M059J (cell line): ENCODE measurements at regions not wholly inside any gene's neighbourhood (a gene's known extent, or its start where the extent isn't known, plus 50 kb on each side); places are given as distances from the start of the nearest gene placed in this dataset.
"Not testable (repeated sequence)": the region's sequence is repeated elsewhere in the genome, so short reads cannot be mapped to it uniquely, and the experiment has no call there.

ENCODE experiments used
- DNase-seq: peaks from one replicate; pipeline ENCODE4 v3.0.0-alpha.2; 2012; ENCODE audit warnings: low read depth

DNA sequence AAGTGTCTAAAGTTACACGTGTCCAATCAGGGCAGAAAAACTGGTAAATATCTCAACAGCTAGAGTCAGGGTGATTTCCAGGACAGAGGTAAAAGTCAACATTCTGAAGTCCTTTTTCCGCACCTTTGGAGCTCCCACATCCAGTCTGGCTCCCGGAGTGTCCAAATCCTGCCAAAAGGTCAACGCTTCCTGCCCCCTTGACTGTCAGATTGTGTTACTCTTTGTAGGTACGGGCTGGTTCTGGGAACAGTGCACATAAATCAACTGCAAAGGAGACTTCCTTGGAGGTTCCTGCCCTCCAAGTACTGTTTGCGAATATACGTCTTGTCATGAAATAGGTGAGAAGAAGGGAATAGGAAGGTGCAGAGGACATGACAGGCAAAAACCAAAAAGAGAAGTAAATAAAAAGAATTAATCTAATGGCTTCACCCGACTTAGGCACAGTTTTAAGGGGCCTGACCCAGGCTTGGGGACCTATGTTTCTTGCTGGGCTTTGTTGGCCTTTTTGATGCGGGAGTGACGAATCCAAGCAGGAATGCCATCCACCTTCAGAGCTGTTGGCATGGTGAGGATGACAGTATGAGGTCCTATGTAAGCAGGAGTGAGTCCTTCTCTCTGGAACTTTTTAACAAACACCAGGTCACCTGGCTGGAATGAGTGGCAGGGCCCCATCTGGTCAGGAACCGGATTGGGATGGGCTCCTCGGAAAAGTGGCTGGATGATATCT, 155.4 kb downstream of the TRIM27 start:
- DNase-seq = no peak

GRCh38 chr6:28769626-28770402, 154.0 kb downstream of the TRIM27 start:
- DNase-seq = peak; percentile 86

DNA sequence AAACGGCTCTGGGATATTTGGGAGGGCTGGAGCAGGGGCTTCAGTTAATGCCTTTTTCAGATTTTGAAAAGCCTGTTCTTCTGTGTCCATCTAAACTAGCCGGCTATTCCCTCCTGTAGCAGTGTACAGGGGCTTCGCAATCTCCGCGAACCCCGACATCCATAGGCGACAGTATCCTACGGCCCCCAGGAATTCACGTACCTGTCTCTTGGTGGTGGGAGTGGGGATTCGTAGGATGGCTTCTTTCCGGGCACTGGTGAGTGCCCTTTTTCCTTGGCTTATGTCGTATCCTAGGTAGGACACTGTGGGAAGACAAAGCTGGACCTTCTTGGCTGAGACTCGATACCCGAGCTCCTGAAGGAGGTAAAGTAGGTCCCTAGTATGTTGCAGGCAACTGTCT, 153.1 kb downstream of the TRIM27 start:
- DNase-seq = no peak

DNA sequence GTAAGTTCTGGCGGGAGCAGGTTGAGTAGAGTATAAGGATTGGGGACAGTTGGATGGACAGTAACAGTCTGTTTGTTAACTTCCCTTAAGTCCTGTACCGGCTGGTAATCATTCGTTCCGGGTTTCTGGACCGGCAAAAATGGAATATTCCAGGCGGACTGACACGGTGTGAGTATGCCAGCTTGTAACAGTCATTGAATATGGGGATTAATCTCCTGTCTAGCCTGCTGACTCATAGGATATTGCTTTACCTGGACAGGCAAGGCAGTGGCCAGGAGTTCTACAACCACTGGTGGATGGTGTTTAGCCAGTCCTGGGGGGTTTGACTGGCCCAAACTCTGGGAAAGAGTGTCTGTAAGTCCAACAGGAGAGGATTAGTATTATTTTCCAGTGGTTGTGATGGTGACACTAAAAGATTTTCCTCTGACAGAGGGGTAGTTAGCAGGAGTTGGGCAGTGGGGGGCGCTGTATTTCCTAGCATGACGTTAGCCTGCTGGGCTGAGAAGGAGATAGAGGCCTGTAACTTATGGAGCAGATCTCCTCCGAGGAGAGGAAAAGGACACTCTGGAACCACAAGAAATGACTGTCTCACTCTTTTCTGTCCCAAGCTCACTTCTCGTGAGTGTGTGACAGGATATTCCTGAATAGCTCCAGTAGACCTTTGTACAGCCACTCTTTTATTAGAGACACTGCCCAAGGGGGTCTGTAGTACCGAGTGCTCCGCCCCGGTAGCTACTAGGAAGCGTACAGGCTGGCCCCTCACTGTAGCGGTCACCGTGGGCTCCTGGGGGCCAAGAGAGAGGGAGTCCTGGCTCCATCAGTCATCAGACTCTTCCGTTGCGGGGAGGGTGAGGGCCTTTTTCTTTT, 152.2 kb downstream of the TRIM27 start:
- no peak for DNase-seq

DNA sequence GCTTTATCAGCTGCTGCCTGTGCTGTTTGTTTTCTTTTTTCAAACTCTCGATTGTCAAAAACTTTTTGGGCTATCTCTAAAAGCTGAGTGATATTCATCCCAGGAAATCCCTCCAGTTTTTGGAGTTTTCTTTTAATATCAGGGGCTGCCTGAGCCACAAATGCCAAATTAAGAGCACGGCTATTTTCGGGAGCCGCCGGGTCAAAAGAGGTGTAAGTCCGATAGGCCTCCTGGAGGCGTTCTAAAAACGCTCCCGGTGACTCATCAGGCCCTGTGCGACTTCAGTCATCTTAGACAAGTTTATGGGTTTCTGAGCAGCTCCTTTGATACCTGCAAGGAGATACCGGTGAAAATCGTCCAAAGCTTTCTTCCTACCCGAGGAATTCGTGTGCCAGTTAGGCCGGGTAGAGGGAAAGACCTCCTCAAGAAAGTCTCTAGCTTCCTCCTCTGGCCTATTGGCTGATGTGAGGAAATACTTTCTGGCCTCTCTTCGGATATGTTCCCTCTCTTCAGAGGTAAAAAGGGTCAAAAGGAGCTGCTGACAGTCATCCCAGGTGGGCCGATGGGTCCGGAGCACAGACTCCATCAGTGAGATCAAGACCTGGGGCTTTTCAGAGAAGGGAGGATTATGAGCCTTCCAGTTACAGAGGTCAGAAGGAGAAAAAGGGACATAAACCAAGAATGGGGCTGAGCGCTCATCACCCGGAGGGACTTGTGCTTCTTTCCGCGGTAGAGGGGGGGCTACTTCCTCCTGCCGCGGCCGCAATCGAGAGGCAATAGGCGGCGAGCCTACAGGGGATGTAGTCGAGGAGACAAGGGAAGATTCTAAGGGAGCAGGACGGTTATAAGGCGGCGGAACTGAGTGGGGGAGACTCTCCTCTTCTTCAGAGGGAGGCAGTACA, 151.1 kb downstream of the TRIM27 start:
- no peak for DNase-seq

- DNase-seq = no peak
These were observed 149.3 kb downstream of the TRIM27 start for GRCh38 chr6:28774292-28775051.

DNA sequence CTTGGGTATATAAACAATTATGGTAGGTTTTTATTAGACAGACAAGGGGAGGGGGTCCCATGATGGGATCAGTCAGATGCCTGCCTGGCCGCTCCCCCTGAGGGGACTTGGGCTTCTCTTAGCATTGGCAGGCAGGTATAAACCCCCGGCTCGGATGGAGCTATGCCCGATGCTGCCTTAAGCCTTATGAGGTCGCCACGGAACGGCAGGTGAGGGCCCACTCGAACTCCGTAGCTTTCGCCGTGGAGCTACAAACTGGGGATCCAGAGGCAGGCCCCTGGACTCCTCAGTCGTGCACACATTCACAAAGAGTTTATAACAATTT, 148.8 kb downstream of the TRIM27 start:
- no peak for DNase-seq

DNA sequence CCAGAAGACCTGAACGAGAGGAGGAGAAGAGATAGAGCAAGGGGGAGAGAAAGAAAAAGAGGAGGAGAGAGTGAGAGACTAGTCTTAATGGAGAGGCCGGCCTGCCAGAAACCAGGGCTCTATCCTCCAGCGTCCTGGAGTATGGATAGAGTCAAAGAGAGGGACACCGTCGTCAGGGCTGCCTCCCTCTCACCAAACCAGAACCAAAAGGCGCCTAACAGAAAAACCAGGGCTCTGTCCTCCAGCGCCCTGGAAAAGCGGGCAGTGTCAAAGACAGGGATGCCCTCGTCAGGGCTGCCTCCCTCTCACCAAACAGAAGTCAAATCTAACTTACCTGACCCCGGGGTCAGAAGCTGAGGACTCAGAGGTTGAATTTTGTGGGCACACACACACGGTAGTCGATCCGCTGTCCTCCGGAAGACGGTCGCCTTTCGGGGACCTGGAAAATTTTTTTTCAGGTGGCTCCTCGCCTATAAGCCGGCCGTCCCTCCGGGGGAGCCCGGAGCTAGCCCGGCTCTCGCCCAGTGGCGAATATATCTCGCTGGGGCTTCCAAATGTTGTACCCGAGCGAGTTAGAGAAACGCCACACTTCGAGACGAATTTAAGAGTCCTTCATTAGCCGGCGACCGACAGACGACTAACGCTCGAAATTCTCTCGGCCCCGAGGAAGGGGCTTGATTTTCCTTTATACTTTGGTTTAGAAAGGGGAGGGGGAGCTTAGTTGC, 148.2 kb downstream of the TRIM27 start:
- no peak for DNase-seq

DNA sequence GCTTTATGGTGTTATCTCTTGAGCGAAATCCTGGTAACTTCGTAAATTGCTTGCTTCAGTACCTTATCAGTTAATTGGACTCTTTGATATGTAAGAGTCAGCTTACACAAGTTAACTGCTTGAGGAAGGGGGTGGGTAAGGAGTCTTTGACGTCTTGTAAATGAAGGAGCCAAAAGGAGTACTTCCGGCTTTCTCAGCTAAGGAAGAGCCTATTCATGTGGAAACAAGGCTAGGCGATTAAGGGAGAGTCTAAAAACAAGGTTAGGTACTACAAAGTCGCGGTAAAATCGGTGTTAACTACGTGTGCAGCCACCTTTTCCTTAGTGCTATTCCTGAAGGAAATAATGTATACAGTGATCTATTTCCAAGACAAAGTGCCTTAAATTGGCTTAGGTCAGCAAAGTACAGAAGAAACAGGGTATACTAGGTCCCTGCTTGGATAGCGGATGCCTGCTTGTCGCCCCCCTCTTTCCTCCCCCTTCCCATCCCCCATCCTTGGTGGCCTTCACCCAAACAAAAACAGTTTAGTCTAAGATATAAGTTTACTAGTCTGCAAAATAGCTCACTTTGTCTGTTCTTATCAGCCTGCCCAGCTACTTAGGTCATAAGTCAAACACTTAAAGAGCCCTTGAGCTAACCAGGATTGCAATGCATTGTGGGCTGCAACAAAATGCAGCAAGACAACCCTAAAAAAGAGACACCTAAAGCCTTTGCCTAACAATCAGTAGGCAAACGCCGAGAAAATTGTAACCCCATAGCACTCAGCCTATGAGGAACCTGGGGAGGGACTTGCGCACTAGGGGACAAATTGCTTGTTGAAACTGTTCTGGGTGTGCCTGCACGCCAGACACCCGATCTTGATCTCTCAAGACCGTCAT, 147.3 kb downstream of the TRIM27 start:
- DNase-seq = peak; percentile 21

DNA sequence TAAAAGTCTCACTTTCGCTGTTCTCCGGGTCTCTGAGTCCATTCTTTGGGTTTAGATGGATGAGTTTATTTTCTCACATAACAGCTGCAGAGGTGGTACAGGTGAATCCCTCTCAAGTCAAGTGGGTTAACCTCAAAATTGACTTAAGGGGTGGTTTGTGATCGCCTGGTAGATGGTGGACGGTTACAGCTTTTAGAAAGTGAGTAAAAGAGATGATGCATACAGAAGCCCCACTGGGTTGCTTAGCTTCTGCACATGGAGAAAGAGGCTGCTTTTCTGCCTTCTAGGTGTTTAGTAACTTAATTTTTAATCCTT, 146.7 kb downstream of the TRIM27 start:
- no peak for DNase-seq

DNA sequence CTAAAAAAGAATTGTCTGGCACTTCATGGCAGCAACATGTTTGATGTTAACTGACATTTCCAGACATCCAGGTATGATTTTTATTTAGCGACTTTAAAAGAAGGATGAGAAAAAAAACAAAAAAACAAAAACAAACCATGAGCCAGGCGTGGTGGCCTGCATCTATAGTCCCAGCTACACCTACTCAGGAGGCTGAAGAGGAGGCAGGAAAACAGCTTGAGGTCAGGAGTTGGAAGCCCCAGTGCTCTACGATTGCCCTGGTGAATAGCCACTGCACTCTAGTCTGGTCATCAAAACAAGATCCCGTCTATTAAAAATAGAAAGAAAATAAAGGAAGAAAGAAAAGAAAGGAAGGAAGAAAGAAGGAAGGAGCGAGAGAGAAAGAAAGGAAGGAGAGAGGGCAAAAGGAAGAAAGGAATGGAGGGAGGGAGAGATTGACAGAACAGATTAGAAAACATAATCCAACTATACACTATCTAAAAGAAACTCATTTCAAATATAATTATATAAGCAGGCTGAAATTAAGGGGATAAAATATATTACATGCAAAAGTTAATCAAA, 141.6 kb downstream of the TRIM27 start:
- DNase-seq = no peak

- no peak for DNase-seq
These were observed 137.7 kb downstream of the TRIM27 start for GRCh38 chr6:28785962-28786679.

DNA sequence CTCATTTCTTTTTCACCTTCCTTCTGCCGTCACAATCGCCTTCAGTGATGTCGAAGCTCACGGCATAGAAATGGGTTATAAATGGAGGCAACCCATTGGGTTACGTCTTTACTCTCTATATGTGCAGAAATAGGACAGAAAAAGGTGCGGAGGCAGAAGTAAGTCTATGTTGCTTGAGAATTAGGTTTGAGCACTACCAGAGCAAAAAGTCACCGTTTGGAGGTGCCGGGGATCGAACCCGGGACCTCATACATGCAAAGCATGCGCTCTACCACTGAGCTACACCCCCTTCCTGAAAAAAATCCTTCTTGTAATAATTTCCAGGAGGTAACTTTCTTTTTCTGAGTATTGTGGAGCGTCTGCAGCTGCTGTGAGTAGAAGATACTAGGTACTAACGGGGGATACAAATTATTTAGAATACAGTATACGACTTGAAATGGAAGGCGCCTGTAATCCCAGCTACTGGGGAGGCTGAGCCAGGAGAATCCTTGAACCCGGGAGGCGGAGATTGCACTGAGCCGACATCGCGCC, 134.2 kb downstream of the TRIM27 start:
- peak; percentile 86 for DNase-seq

DNA sequence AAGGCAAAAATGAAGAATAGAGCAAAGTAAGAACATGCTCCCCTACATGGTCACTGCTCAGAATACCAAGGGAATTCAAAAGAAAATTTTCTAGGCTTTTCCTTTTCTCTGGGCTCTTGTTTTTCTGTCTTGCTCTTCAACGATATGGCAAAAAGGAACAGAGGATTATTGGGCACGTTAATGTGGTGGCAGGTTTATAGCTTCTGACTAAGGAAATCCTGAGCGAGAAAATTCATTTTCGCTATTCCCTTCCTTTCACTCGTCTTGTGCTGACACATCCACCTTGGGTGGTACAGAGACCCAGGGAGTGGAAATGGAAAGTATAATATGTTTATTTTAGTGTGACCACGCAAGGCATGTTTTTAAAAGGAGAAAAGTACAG, 132.8 kb downstream of the TRIM27 start:
- DNase-seq = no peak

DNA sequence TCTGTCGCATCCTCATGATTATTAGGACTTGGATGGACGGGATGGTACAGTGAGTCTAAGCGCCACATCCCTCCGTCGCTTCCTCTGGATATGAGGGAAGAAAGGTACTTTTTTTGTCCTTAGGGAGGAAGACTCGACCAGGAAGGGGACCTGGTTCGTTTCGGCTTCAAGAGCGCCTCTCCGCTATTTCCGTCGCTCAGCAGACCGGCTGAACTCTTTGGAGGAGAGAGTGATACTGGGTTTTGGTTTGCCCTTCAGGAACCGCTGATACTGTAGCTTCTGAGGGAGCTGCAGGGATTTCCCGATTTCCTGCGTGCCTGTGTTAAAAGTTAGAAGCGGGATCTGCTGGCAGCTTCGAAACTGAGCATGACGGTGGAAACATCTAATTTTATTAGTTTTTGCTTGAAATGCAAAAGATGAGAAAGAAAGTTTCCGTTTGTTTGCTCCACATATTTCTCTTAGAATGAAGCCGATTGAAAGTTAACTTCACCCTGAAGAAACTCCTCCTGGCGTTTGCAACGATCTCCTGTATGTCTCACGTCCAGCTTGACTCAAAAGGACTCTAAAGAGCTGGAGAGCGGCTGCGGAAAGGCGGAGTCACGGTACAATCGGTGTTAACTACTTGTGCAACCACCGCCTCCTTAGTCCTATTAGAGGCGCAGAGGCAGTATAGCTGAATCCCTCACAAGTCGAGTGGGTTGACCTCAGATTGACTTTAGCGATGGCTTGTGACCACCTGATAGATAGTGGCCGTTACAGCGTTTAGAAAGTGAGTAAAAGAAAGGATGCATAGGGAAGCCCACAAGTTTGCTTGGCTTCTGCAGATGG, 129.4 kb downstream of the TRIM27 start:
- peak; percentile 75 for DNase-seq

- not testable (repeated sequence) for DNase-seq
These were observed 123.1 kb downstream of the TRIM27 start for GRCh38 chr6:28800647-28801046.
